Ascending aorta (tissue), 2 donors: ENCODE measurements at regions not wholly inside any gene's neighbourhood (a gene's known extent, or its start where the extent isn't known, plus 50 kb on each side); places are given as distances from the start of the nearest gene placed in this dataset.

ENCODE experiments used
- DNase-seq, 2 donors: peaks; one replicate each; pipeline ENCODE4 v3.0.0-alpha.2; 2019; ENCODE audit warnings: low spot score in 2 of 2
- H3K27ac ChIP-seq, 2 donors: fragments of 200-600 bp; sonication (generic); one replicate each; pipeline ENCODE4 v1.5.1; 2016 to 2017; ENCODE audit warnings: mild to moderate bottlenecking in 1 of 2
- H3K27me3 ChIP-seq: fragments of 200-600 bp; sonication (generic); one replicate; pipeline ENCODE4 v1.5.1; 2017
- H3K36me3 ChIP-seq, 2 donors: fragments of 200-600 bp; sonication (generic); one replicate each; pipeline ENCODE4 v1.5.1; 2016
- H3K4me1 ChIP-seq, 2 donors: fragments of 200-600 bp; sonication (generic); one replicate each; pipeline ENCODE4 v1.5.1; 2016 to 2017; ENCODE audit warnings: mild to moderate bottlenecking in 1 of 2
- H3K4me3 ChIP-seq, 2 donors: fragments of 200-600 bp; sonication (generic); one replicate each; pipeline ENCODE4 v1.5.1; 2016 to 2017; ENCODE audit warnings: mild to moderate bottlenecking in 1 of 2
- H3K9me3 ChIP-seq, 2 donors: fragments of 200-600 bp; sonication (generic); one replicate each; pipeline ENCODE4 v1.5.1; 2016
- CTCF ChIP-seq, 3 experiments: fragments of 200-600 bp in 2 of 3; fragments of 450-650 bp in 1 of 3; sonication (generic) in 2 of 3; IDR thresholded peaks; one replicate each; pipeline ENCODE4 v1.5.1; 2016 to 2019; ENCODE audit warnings: antibody characterized with exemption in 3 of 3, mild to moderate bottlenecking in 1 of 3, moderate library complexity in 1 of 3
- intact Hi-C: fragments of 100-400 bp; cut with DNase I; formaldehyde crosslinking; loops from one replicate; pipeline ENCODE4 v1.15.1; 2023

- DNase-seq, result no peak
- intact Hi-C loops, result no loop called here
- Histone ChIP-seq H3K9me3 (no peaks in the 10 kb centered on the region), H3K36me3 (no peaks in the 10 kb centered on the region), H3K4me1 (no peaks in the 10 kb centered on the region), H3K27ac (no peak overlapping the region), H3K27me3 (no peaks in the 10 kb centered on the region), H3K4me3 (no peak overlapping the region)
- TF ChIP-seq CTCF (IDR thresholded peaks at IDR 0.05), result no peak
Observed at GRCh38 chr1:115218699-115219098, 119.3 kb downstream of the NGF start.

- intact Hi-C loops, result no loop called here
- Histone ChIP-seq H3K9me3 (no peaks in the 10 kb centered on the region), H3K4me1 (no peaks in the 10 kb centered on the region), H3K36me3 (no peaks in the 10 kb centered on the region), H3K27ac (no peak overlapping the region), H3K4me3 (no peak overlapping the region), H3K27me3 (no peaks in the 10 kb centered on the region)
- TF ChIP-seq CTCF (IDR thresholded peaks at IDR 0.05), result no peak
- DNase-seq, result no peak
Observed at GRCh38 chr1:115218034-115218405, 120.0 kb downstream of the NGF start.

- Histone ChIP-seq H3K36me3 (no peaks in the 10 kb centered on the region), H3K9me3 (no peaks in the 10 kb centered on the region), H3K4me1 (no peaks in the 10 kb centered on the region), H3K27ac (no peak overlapping the region), H3K27me3 (no peaks in the 10 kb centered on the region), H3K4me3 (no peak overlapping the region)
- no peak for DNase-seq
- intact Hi-C loops, result no loop called here
- no peak for TF ChIP-seq CTCF (IDR thresholded peaks at IDR 0.05)
Observed at GRCh38 chr1:115217150-115218033, 120.7 kb downstream of the NGF start.

- intact Hi-C loops, result no loop called here
- H3K4me3 ChIP-seq, result no peak overlapping the region
- H3K9me3 ChIP-seq, result no peaks in the 10 kb centered on the region
- H3K27me3 ChIP-seq, result no peaks in the 10 kb centered on the region
- H3K36me3 ChIP-seq, result no peaks in the 10 kb centered on the region
- H3K4me1 ChIP-seq, result peaks cover 0 to 4% of the 10 kb centered on the region in 2 donors
- H3K27ac ChIP-seq, result no peak overlapping the region
- DNase-seq, result no peak
- TF ChIP-seq CTCF (IDR thresholded peaks at IDR 0.05), result no peak
Observed at GRCh38 chr1:115215703-115216521, 122.1 kb downstream of the NGF start.

- TF ChIP-seq CTCF (IDR thresholded peaks at IDR 0.05), result no peak
Observed at GRCh38 chr1:115215110-115215509, 122.9 kb downstream of the NGF start.

More at GRCh38 chr1:115215110-115215509, 122.9 kb downstream of the NGF start:
- H3K9me3 ChIP-seq, result no peaks in the 10 kb centered on the region
- peaks cover 0 to 5% of the 10 kb centered on the region in 2 donors for H3K4me1 ChIP-seq
- intact Hi-C loops, result no loop called here
- no peaks in the 10 kb centered on the region for H3K36me3 ChIP-seq
- H3K27me3 ChIP-seq, result no peaks in the 10 kb centered on the region
- no peak overlapping the region for H3K27ac ChIP-seq
- no peak overlapping the region for H3K4me3 ChIP-seq
- DNase-seq, result no peak
